M059J (cell line): ENCODE measurements at regions not wholly inside any gene's neighbourhood (a gene's known extent, or its start where the extent isn't known, plus 50 kb on each side); places are given as distances from the start of the nearest gene placed in this dataset.

Source experiments
- DNase-seq: peaks from one replicate; pipeline ENCODE4 v3.0.0-alpha.2; 2012; ENCODE audit warnings: low read depth

GRCh38 chr3:111311709-111312235 is 230.2 kb upstream of the CD96 start:
- DNase-seq = peak; percentile 50

DNA sequence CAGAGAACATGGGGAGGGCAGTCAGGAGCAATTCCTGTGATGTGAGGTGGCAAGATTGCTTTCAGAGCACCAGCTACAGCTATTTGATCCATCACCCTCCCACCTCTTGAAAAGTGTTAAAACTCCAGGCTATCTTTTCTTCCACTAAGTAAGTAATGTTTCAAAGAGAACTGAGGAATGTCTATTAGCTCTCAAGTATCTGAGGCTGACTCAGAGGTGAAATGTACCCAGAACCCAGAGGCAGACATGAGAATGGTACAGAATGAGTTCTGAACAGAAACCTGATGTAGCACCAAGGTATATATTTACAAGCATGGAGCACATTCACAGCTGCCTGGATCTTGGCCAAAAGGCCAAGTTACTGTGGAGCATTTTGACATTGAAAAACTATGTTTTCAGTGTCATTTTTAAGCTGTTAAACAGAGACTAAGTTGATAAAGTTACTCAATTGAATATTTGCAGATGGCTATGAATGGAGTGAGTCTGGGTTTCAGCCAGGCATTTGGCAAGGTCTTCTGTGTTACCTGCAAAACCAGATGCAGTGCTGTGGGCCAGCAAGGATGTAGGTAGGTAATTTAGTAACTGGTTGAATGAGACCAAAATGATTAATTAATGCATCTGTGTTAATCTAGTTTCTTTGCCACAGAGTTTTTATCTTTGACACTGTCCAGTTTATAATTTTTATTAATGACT is 227.7 kb upstream of the CD96 start:
- DNase-seq = peak; percentile 20

GRCh38 chr3:111314898-111315297 is 227.1 kb upstream of the CD96 start:
- DNase-seq = no peak

DNA sequence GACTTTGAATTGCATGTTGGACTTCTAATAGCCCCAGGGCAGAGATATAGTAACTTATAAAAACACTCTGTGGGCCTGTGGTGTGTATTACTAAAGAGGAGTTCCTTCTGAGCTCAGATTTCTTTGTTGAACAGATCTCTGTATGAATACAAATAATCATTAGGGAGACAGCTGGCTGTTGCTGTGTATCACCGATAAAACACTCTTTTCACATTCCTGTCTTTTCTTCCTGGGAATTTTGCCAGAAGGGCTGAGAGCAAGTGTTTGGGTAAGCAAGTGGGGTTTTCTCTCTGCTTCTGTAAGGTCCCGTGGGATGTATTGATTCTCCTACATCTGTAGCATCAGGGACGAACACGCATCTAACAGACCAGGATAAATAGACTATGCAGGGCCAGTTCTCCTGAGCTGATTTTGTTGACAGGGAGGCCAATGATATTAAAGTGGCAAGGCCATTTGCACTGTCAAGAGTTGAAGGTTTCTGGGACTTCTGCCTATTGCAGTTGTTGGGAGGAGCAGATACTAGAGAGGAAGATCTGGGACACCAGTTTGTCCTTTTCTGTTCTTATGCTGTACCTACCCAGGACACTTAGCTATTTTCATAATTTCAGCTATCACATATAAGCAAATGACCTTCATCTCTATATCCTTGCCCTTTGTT is 225.9 kb upstream of the CD96 start:
- DNase-seq = peak; percentile 83

GRCh38 chr3:111318289-111318688 is 223.7 kb upstream of the CD96 start:
- DNase-seq = no peak

- DNase-seq = no peak
Measured at GRCh38 chr3:111319598-111319997, 222.4 kb upstream of the CD96 start.

- peak; percentile 63 for DNase-seq
Measured at GRCh38 chr3:111321786-111322185, 220.2 kb upstream of the CD96 start.

DNA sequence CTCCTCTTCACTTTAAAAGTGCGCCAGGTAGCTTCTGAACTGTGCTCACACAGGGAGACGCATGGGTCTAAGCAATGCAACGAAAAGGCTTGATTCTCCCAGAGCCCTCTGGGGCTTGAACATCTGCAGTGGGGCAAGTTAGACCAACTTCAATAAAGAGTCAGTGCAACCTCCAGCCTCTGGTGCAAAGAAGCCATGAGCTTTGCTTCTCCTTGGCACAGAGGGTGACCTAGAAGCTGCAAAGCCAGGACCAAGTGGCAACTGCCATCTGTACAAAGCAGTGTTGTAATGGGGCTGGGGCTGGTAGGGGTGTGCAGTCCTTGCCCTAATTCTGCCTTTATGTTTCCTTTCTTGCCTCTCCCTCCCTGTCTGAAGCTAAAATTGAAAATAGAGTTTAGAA is 219.0 kb upstream of the CD96 start:
- DNase-seq = no peak

DNA sequence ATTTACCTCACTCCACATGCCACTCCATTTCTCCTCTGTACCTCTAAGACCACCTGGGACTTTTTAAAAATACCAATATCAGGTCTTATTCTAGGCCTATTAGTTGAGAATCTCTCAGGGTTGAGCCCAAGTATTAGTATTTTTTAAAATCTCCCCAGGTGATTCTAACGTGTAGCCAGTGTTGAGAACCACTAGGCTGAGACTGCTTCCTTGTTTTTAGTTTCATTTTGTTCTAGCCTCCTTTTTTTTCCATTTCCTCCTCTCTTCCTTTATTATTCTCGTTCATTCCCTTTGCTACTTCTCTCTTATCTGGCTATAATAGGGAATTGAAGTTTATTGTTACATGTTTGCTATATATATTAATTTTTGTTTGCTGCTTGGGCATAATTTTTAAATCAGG is 217.8 kb upstream of the CD96 start:
- no peak for DNase-seq

DNA sequence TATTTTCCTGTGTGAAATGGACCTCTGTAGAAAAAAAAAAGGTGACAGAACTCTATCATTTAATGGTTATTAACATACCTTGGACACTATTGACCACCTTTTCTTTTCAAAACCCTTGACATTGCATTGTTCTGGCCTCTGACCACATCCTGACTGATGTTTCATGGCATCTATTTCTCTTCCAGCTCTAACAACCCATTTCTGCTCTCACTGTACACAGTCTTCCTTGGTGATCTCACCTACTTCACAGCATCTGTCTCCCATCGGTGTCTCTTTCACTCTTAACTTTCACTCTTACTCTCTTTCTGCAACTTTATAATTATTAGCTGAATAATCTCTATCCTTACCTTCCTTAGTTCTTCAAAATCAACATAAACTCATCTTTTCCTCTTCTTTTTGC is 217.4 kb upstream of the CD96 start:
- DNase-seq = peak; percentile 56

DNA sequence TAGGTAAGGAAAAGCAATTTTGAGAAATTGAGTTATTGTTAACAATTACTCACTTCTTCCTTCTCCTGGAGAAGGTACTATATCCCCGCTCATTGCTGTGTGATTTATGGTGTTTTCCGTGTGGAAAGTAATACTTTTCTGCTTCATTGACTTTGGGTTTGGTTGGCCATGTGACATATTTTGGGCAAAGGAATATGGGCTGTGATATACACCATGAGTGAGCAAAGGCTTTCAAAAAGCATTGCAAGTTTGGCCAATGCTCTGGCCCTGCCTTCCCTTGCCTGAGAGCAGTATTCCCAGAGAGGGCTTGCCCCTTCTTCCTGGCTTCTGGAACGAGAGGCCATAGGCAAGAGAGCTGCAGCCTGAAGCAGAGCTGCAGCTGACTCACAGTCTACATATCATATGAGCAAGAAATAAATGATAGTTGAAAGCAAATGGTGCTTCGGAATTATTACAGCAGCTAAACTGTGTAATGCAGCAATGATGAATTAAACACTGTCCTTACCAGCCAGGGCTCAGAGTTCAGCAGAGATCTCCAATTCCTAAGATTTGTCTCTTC is 216.8 kb upstream of the CD96 start:
- DNase-seq = peak; percentile 29

DNA sequence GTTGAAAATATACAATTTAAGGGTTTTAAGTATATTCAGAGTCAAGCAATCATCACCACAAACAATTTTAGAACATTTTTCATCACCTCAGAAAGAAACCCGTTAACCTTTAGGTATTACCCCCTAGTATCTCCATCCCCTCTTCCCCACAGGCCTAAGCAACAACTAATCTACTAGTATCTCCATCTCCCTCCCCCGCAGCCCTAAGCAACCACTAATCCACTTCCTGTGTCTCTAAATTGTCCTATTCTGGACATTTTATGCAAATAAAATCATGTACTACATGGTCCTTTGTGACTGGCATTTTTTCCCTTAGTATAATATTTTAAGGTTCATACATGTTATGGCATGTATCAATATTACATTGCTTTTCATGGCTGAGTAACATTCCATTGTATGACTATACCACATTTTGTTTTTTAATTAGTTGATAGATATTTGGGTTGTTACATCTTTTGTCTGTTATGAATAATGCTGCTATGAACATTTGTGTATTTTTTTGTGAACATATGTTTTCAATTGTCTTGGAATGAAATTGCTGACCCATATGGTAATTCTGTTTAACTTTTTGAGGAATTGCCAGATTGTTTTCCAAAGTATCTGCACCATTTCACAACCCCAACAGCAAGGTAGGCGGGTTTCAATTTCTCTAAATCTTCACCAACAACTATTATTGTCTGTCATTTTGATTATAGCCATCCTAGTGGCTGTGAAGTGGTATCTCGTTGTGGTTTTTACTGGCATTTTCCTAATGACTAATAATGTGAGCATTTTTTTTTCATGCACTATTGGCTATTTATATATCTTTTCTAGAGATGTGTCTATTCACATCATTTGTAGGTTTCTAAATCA is 215.6 kb upstream of the CD96 start:
- peak; percentile 81 for DNase-seq

GRCh38 chr3:111331306-111331705 is 210.7 kb upstream of the CD96 start:
- DNase-seq = no peak

GRCh38 chr3:111331912-111332311 is 210.1 kb upstream of the CD96 start:
- no peak for DNase-seq

- DNase-seq = no peak
Measured at GRCh38 chr3:111332488-111333080, 209.4 kb upstream of the CD96 start.

DNA sequence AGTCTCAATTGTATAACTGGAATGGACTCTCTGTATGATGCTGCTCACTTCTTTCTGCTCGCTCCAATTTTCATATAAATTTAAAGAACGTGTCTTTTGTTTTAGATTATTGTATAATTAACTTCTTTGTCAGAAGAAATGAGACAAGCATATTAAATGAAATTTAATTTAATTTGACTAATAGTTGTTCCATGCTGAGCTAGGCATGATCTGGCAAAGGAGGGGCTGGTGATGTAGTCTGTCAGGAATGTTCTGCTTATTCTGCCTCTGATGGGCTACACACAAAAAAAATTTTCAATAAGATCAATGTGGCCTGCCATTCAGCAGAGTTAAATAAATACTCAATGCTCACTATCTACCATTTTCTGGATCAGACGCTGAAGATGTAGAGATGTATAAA is 208.4 kb upstream of the CD96 start:
- peak; percentile 38 for DNase-seq

GRCh38 chr3:111335512-111336303 is 206.3 kb upstream of the CD96 start:
- no peak for DNase-seq

GRCh38 chr3:111336511-111336910 is 205.5 kb upstream of the CD96 start:
- peak; percentile 32 for DNase-seq

GRCh38 chr3:111338059-111338698 is 203.8 kb upstream of the CD96 start:
- peak; percentile 79 for DNase-seq

- no peak for DNase-seq
Measured at GRCh38 chr3:111339017-111339416, 203.0 kb upstream of the CD96 start.
